Retinal pigment epithelial cell (primary cell): ENCODE measurements at regions not wholly inside any gene's neighbourhood (a gene's known extent, or its start where the extent isn't known, plus 50 kb on each side); places are given as distances from the start of the nearest gene placed in this dataset.

Experiments
- DNase-seq: peaks from one replicate; pipeline ENCODE4 v3.0.0-alpha.2; 2010; ENCODE audit warnings: low read depth
- H3K4me3 ChIP-seq: 2 replicates; pipeline ENCODE4 v1.5.1; 2011; ENCODE audit warnings: mild to moderate bottlenecking, low read length, control low read depth, moderate library complexity
- TF ChIP-seq, protein P1 (sequence below): conservative IDR thresholded peaks from 2 replicates; pipeline ENCODE4 v1.5.1; 2011; ENCODE audit warnings: low read depth, low read length, control low read depth, inconsistent platforms

DNA sequence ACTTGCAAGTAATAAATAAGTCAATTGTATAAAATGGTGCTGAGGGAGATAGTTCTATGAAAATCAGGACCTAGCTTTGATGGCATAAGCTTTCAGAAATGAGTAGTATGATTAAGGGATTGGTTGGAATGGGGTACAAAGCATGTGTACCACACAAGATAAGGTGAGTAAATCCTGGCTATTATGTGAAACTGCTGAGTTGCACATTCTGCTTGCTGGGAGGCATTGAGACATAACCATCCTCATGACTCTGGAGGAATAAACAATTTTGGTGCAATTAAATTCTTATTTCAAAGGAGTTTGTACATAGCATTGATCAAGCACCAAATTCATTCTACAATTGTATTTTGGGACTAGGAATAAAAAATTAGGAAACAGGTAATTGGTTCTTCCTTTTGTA lies 755.2 kb upstream of the ACO1 start:
- no peak for DNase-seq
- H3K4me3 ChIP-seq = no peak overlapping the region
- TF ChIP-seq, protein P1, sequence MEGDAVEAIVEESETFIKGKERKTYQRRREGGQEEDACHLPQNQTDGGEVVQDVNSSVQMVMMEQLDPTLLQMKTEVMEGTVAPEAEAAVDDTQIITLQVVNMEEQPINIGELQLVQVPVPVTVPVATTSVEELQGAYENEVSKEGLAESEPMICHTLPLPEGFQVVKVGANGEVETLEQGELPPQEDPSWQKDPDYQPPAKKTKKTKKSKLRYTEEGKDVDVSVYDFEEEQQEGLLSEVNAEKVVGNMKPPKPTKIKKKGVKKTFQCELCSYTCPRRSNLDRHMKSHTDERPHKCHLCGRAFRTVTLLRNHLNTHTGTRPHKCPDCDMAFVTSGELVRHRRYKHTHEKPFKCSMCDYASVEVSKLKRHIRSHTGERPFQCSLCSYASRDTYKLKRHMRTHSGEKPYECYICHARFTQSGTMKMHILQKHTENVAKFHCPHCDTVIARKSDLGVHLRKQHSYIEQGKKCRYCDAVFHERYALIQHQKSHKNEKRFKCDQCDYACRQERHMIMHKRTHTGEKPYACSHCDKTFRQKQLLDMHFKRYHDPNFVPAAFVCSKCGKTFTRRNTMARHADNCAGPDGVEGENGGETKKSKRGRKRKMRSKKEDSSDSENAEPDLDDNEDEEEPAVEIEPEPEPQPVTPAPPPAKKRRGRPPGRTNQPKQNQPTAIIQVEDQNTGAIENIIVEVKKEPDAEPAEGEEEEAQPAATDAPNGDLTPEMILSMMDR = no peak

DNA sequence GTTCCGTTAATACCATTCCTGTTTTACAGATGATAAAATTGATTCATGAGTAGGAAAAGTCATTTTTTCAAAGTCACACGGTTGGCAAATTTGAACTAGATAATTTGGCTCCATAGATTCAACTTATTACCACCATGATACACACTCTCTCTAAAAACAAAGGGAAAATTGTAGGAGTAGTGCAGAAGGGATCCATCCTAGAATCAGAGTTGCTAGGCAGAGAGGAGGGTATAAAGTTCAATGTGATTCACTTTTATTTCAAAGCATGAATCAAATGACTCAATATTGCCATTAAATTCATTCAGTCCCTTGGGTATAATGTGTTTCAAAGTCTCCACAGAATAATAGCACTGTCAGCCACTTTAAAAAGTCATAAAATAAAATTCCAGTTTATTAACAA lies 747.2 kb upstream of the ACO1 start:
- H3K4me3 ChIP-seq = no peak overlapping the region
- DNase-seq = no peak
- TF ChIP-seq, protein P1 = no peak

DNA sequence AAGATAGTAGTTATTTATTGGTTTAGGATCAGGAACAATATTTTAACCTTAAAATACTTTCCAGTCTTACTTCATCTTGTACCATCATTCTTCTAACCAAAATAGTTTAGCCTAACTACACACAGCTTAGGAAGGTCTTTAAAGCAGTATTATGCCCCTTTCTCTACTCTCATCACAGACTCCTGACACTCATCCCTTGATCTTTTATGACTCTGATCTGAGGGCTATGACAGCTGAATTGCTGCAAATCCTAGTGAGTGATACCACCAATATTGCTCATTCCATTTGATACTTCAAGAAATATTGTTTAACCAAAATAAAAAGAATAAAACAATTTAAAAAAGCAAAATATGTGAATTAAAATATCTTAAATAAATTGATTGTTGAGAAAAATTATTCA lies 746.6 kb upstream of the ACO1 start:
- no peak for DNase-seq
- H3K4me3 ChIP-seq = no peak overlapping the region
- TF ChIP-seq, protein P1 = no peak

DNA sequence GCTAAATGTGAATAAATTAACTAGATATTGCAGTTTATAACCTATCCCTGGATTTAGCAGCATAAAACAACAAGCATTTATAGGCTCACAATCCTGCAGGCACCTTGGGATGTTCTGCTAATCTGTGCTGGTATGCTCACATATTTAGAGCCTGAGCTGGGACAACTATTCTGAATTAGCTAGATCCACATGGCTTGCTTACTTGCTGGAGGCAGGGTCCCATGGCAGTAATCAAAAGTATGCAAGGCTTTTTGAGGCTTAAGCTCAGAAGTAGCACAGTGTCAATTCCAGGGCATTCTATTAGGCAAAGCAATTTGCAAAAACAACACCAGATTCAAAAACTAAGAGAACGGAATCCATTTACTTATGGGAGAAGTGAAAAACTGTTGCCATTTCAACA lies 745.0 kb upstream of the ACO1 start:
- H3K4me3 ChIP-seq = no peak overlapping the region
- peak; percentile 84 for DNase-seq
- TF ChIP-seq, protein P1 = no peak

DNA sequence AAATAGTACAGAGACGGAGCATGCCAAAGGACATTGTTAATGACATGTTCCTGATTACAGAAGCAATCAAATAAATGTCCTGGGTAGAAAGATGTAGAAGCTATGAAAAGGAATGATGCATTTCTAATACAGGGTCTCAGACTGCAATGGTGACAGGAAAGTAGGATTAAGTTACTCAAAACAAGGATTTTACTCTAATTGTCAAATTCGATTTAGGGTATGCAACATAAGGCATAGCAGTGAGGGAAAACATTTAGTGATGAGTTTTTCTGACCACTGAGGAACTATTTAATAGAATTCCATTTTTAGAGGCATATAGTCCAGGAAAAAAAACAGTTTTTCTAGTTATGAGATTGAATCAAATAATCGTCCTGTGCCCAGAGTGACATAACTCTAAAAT lies 715.1 kb upstream of the ACO1 start:
- no peak for DNase-seq
- TF ChIP-seq, protein P1 = no peak
- H3K4me3 ChIP-seq = no peak overlapping the region

DNA sequence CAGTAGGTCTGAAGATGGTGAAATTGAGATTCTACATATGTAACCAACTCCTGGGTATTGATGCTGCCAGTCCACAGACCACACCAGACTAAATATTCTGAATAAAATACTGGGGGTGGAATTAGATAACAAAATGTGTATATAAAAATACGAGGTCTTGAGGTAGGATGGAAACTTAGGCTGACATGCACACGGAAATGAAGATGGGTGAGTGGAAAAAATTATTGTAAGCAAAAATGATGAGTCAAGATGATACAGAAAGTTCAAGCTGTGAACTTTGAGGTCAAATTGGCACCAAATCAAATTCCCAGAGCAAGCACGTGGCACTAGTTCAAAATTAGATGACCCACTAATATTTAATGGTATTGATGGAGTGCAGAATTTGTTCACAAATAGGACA lies 713.4 kb upstream of the ACO1 start:
- TF ChIP-seq, protein P1 = no peak
- DNase-seq = no peak

DNA sequence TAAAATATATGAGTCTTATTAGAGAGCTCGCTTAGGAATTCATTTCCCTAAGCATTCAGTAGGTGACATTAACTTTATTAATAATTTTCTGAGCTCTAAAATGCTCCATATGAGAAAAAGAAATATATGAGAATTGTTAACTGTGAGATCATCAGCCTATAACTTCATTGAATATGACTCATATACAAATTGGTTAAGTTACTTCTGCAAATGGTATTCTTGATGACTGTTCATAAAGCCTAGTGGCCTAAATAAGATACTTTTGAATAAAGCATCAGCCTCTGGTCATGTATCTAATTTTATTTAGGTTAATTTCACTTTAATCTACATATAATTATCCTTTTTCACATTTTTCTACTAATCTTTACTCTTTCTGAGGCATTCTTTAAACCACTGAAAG lies 710.2 kb upstream of the ACO1 start:
- H3K4me3 ChIP-seq = no peak overlapping the region
- no peak for DNase-seq
- TF ChIP-seq, protein P1 = no peak

More for the DNA sequence above, 713.4 kb upstream of the ACO1 start:
- H3K4me3 ChIP-seq = no peak overlapping the region
